Astrocyte of the spinal cord (primary cell): ENCODE measurements at regions not wholly inside any gene's neighbourhood (a gene's known extent, or its start where the extent isn't known, plus 50 kb on each side); places are given as distances from the start of the nearest gene placed in this dataset.

Experiments used
- DNase-seq: peaks from one replicate; pipeline ENCODE4 v3.0.0; 2011; ENCODE audit warnings: low read depth, low spot score
- H3K4me3 ChIP-seq: 2 replicates; pipeline ENCODE4 v1.5.1; 2011; ENCODE audit warnings: low read depth, mild to moderate bottlenecking, low read length, moderate library complexity
- in situ Hi-C: cut with HindIII; loops from 2 replicates; pipeline ENCODE4 v1.10.0; 2017; ENCODE audit warnings: low sequenced_read_pairs
- TF ChIP-seq, protein P1 (sequence below): IDR thresholded peaks from 2 replicates; pipeline ENCODE4 v1.5.1; 2012; ENCODE audit warnings: low read depth, mild to moderate bottlenecking, low read length, inconsistent platforms

DNA sequence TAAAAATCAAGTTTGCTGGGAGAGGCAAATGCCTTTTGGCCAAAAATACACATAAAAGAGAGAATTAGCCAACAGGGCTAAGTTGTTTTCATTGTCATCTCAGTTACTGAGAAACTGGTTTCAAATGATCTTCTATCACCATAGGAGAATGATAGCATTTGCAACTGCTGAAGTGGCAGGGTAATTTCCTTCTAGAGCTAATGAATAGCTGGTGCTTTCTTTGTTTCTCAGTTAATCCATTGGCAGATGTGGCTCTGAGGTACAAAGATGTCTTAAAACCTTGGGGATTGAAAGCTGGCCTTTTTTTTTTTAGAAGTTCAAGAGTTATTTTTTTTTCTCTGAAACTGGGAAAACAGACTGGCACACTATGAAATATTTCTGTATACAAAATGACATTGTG lies 332.7 kb upstream of the KLF12 start:
- TF ChIP-seq, protein P1, sequence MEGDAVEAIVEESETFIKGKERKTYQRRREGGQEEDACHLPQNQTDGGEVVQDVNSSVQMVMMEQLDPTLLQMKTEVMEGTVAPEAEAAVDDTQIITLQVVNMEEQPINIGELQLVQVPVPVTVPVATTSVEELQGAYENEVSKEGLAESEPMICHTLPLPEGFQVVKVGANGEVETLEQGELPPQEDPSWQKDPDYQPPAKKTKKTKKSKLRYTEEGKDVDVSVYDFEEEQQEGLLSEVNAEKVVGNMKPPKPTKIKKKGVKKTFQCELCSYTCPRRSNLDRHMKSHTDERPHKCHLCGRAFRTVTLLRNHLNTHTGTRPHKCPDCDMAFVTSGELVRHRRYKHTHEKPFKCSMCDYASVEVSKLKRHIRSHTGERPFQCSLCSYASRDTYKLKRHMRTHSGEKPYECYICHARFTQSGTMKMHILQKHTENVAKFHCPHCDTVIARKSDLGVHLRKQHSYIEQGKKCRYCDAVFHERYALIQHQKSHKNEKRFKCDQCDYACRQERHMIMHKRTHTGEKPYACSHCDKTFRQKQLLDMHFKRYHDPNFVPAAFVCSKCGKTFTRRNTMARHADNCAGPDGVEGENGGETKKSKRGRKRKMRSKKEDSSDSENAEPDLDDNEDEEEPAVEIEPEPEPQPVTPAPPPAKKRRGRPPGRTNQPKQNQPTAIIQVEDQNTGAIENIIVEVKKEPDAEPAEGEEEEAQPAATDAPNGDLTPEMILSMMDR = no peak
- in situ Hi-C loops = no loop called here
- H3K4me3 ChIP-seq = no peak overlapping the region
- DNase-seq = no peak

DNA sequence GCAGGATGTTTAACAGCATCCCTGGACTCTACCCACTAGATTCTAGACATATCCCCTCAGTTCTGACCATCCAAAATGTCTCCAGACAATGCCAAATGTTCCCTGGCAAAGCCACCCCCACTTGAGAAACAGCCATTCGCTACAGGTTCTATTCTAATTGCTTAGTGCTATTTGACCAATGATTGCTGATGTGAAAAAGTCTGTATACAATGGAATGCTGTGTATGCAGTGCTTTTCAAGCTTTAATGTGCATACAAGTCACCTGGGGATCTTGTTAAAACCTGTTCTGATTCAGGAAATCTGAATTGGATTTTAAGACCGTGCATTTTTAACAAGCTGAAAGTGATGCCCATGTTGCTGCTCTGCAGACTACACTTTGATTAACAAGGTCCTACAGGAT lies 331.8 kb upstream of the KLF12 start:
- no peak for DNase-seq
- in situ Hi-C loops = no loop called here
- no peak overlapping the region for H3K4me3 ChIP-seq
- TF ChIP-seq, protein P1 = no peak

DNA sequence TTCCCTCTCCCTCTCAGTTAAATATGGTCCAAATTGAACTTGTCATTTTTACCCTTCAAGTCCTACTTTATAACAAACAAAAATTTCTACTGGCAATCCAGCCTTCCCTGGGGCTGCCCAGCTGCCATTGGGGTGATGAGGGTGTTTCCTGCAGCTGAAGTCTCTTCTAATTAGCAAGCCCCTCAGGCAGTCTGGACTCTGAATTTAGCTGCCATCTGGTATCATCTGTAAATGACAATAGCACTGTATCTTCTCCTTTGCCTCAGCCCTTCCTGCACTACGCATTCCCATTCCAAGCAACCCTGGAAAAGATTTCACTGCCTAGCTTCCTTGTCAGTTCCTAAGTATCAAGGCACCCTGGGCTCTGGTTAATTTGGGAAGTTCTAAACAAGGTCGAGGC lies 331.1 kb upstream of the KLF12 start:
- DNase-seq = no peak
- H3K4me3 ChIP-seq = no peak overlapping the region
- TF ChIP-seq, protein P1 = no peak
- in situ Hi-C loops = no loop called here

DNA sequence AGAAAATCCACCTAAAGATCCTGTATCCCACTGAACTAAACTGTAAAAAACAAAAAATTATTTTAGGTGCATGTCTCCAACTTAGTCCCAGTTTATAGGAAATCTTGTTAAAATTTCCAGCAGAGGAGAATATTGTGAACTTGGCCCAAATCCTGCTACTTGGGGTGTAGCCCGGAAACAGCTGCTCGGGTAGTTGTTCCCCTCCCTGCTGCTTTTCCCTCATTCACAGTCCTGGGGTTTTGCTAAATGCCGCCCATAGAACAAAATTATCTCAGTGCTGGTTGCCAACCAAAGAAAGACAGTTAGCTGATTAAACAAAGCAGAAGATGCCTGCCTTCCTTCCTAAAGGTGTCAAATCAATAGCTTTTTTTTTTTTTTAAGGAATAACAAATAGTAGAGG lies 330.5 kb upstream of the KLF12 start:
- TF ChIP-seq, protein P1 = no peak
- DNase-seq = peak; percentile 12
- H3K4me3 ChIP-seq = no peak overlapping the region
- in situ Hi-C loops = no loop called here

DNA sequence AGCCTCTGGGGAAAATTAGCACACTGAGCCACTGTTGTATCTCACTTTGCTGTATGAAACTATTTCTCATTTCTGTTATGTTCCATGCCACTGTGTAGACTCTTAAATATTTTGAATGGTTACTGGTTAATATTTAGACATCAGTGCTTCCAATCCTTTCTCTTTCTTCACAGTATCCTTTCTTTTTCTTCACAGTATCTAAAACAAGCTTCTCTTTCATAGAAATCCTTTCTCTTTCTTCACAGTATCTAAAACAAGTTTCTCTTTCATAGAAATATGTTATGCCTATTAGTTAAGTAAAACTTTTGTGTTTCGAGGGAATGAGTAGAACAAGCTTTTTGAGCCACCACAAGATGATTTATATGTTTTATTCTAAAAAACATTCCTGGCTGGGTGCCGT lies 326.8 kb upstream of the KLF12 start:
- in situ Hi-C loops = no loop called here
- no peak for DNase-seq
- no peak overlapping the region for H3K4me3 ChIP-seq
- TF ChIP-seq, protein P1 = no peak

DNA sequence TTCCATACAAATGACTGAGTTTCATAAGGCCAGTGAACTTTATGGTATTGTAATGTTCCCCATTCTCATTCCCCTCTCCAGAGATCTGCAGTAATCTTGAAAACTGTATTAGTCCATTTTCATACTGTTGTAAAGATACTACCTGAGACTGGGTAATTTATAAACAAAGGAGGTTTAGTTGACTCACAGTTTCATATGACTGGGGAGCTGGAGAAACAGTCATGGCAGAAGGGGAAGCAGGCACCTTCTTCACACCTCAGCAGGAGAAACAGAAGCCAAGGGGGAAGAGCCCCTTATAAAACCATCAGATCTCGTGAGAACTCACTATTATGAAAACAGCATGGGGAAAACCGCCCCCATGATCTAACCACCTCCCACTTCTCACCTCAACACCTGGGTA lies 318.7 kb upstream of the KLF12 start:
- DNase-seq = no peak
- in situ Hi-C loops = no loop called here
- TF ChIP-seq, protein P1 = no peak
- H3K4me3 ChIP-seq = no peak overlapping the region

DNA sequence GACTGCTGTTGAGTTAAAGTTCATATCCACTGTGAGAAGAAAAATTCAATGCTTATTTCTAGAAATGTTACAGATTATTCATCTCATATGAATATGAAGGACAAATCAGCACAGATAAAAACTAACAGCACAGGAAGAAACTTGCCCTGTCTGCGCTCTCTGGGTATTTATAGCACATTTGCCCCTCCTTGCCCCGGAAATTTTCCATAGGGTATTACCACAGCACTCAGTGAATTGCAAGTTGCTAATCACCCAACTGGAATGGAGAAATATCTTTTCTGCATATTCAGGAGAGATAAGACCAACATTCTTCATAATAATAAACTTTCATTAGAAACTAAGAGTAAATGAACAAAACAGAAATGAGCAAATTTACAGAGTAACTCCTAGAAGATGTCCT lies 318.0 kb upstream of the KLF12 start:
- in situ Hi-C loops = no loop called here
- DNase-seq = no peak
- TF ChIP-seq, protein P1 = no peak
- H3K4me3 ChIP-seq = no peak overlapping the region
